Left hindlimb (tissue), 1 donor: ENCODE measurements at regions not wholly inside any gene's neighbourhood (a gene's known extent, or its start where the extent isn't known, plus 50 kb on each side); places are given as distances from the start of the nearest gene placed in this dataset.

Source experiments
- DNase-seq: peaks from one replicate; pipeline ENCODE4 v3.0.0-alpha.2; 2018

DNA sequence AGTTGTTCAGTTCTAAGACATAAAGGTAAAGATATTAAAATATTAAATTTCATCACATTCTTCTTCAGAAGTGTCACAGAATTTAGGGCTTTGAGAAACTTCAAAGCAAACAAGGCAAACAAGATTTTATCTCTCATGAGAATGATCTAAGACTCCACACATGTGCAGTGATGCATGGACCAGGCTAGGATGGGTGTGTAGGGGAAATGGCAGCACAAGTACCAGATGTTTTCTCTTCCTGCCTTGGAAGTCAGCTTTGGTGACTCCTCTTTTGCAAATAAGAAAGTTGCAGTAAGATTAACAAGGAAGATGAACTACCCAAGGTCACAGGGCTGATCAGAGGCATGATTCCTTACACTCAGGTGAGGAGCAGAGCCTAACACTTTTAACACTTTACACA lies 163.8 kb upstream of the LMNTD1 start:
- no peak for DNase-seq

DNA sequence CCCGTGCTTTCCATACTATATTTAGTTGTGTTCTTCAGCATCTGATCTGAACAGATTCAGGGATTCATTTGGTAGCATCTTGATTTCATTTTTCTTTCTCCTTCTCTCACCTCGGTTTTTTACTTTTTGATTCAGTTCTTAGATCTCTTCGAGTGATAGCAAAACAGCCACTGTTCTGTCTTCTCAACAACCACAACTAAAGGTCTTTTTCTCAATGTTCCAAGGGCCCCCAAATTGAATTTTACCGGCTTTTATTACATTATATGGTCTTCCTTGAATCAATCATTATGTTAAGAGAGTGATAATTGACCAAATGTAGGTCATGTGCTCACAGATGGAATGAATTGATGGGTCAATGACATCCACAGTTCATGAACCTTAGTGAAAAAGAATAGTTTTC lies 164.5 kb upstream of the LMNTD1 start:
- no peak for DNase-seq

DNA sequence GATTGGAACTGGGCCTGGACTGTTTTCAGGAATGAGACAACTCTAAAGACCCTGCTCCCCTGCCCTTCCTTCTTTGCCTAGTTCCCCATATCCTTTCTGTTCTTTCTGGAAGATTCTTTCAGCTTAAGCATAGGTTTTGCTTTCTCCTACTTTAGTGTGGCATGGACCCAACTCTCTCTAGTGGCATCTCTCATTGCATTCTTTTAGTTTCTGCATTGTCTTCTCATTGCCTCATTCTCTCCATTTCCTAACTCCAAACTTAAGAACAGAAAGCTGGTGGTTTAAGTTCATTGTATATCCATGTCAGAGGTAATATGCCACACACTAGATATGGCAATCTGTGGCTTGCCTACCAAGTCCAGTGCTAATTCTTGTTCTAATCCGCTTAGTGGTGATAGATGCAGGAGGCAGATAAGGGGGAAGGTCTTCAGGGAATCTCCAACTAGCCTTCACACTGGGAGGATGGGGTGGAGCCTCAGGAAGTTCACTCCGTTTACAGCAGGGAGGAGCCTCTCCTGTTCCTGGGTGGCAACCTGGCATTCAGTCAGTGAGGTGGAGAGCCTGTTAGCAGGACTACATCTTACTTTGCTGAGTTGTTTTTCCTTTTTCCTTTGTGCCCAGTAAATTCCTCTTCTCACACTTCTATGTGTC lies 165.1 kb upstream of the LMNTD1 start:
- DNase-seq = no peak

DNA sequence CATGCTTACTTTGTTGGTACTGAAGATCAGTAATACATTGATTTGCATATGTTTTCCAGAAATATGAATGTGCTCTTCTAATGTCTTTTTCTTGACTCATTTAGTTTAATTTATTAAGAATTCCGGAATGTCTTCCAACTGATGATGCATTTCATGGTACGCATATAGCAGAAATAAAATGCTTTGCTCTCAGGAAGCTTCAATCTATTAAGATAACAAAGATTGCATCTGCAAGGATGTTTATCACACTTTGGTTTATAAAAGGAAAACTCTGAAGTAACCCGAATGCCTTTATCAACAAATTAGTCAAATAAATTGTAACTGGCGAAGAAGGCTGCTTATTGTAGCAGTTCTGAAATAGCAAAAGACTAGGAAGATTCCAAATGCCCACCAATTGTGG lies 166.4 kb upstream of the LMNTD1 start:
- DNase-seq = no peak

DNA sequence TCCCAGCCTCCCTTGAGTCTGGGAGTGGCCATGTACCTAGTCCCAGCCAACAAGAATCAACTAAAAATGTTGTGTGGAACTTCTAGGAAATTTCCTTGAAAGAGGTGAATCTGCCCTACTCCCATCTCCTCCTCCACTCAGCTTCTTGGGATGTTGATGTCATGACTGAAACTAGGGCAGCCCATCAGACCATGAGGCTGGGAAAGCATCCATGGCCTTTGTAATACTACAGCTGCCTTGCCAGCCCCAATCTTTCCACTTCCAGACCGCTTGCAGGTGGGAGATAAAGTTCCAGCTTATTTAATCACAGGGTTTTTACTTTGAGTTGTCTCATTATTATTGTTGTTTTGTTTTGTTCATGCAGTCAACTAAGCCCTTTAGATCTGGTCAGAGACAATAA lies 170.3 kb upstream of the LMNTD1 start:
- no peak for DNase-seq

DNA sequence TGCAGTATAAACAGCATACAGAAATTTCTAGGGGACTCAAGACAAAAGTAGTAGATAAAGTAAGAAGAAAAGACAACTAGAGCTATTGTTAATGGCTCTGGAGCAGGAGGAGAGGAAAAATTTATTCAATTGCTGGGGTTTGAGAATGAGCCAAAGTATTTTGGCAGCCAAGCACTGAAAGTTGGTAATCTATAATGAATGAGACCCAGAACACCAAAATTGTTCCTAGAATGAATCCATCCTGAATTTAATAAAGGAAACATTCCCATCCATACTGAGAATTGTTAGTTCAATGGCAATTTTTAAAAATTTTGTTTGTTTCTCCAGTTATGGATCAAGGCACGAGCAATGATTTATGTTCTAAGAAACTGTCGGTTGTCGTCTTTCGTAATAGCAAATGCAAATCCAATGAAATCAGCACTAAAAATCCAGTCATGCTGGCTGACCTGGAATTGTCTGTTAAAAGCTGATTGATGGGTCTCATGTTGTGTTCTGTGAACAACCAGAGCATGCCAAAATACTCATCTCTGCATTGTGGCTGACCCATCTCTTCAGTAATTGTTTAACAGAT lies 170.9 kb upstream of the LMNTD1 start:
- no peak for DNase-seq

DNA sequence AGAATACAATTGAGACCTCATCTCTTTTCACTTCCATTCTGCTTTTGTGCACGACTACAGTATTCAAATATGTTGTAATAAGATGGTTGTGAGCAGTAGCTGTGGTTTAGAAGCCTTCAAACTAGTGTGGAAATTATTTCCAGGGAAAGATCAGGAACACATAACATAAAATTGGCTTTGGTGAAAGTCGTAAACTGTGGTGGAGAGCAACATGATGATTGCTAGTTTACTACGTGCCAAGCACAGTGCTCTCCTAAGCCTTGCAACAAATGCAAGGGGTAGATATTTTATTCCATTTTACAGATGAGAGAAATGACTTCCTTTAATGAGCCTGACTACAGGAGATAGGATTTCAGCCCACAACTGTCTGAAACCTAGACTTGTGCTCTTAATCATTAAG lies 172.4 kb upstream of the LMNTD1 start:
- no peak for DNase-seq

DNA sequence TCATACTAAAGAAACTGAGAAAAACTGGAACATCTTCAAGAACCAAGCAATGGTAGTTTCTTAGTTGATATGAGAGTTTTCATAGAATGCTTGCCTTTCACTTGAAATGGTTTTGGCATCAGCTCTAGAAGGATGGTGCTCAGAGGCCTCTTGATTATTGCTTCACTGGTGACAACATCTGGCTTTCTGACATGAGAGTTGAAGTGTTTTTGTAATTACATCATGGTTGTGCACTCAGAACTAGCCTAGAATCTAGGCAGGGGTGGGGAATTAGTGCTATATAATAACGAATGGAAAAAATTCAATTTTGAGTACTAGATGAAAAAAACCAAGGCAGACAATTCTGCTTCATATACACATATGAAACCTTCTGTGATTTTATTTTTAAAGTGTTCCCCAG lies 172.8 kb upstream of the LMNTD1 start:
- DNase-seq = peak; percentile 45

DNA sequence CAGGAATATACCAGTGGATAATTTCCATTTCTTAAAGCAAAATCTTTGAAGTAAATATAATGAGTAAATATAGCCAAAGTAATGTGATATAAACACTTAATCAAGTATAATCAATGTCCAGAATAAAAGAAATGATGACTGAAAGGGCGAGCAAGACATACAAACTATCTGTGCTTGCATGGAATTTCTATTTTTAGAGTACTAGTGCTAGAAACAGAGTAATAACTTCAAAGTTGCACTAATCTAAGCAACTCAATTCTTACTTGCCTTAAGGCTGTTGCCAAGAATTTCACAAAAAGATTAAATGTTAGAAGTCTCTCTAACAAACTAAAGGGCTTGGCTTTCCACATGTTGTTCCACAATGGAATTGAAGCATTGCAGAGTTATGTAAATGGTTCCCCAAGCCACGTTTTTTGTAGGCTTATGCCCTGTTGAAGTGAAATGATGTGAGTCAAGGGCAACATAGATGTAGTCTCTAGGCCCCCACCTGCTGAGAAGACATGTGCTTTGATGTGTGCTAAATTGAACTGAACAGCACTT lies 175.0 kb upstream of the LMNTD1 start:
- DNase-seq = no peak

DNA sequence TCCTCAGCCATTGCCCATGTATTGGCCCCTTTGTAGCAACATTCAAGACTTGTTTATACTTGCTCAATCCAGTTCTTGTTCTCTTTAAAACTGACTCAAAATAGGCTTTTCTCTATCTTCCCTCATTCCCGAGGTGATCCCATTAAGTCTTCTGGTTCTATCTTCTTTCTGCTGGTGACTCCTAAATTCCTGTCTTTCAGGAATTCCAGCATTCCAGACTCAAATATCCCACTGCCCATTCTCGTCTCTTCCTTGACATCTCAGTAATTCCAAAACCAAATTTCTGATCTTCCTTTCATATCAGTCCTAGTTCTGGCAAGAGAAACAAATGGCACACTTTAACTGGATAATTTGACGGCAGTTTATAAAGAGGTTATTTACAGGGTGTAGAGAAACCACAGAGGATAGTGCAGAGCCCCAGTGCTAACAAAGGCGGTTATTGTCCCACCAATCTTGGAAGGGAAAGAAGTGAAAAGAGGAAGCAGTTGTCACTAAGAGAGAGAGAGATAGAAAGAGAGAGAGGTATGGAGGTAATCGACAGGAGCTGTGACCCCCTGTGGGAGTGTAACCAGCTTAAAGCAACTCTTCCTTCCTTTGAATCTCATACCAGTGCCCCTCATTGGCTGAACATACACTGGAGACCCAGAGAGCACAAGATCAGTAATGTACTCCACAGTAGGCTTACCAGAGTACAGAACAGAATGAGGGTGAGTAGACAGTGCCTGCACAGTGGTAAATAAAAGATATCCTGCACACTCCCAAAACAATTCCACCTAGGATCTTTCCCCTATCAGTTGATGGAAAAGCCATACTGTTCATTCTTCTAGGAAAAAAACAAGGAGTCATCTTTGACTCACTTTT lies 177.6 kb upstream of the LMNTD1 start:
- DNase-seq = no peak

DNA sequence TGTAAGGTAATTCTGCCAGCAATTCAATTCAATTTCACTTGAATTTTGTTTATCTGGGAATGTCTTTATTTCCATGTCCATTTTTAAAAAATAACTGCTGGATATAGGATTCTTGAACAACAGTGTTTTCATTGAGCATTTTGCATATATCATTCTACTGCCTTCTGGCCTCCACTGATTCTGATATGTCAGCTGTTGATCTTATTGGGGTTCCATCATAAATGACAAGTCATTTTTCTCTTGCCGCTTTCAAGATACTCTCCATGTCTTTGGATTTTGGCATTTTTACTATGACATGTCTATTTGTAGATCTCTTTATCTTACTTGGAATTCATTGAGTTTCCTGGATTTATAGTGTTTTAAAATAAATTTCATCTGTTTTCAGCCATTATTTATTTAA lies 180.5 kb upstream of the LMNTD1 start:
- no peak for DNase-seq

DNA sequence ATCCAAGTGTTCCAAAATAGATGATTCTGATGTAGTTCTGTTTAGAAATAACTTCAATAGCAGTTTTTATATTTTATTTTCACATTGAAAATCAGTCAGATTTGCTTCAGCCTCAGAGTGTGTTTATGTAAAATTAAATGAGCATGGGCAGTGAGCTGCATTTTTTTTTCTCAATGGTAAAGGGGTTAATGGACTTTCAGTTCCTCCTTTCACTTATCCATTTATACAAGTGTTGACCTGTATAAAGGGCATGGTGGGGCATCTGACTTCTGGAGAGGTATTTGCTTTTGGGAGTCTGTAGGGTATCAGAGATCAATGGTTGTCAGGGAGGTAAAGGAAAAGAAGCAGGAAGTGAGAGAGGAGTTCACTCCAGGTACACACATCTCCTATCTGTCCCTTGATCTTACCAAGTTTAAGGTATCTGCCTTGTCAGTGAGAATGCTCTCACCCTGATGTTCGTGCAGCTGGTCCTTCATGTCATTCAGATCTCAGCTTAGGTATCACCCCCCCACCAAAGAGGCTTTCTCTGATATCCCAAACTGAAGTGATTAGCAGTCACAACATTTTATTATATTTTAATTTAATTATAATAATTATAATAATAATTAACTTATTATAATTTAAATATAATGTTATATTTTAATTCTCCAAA lies 181.6 kb upstream of the LMNTD1 start:
- DNase-seq = no peak

DNA sequence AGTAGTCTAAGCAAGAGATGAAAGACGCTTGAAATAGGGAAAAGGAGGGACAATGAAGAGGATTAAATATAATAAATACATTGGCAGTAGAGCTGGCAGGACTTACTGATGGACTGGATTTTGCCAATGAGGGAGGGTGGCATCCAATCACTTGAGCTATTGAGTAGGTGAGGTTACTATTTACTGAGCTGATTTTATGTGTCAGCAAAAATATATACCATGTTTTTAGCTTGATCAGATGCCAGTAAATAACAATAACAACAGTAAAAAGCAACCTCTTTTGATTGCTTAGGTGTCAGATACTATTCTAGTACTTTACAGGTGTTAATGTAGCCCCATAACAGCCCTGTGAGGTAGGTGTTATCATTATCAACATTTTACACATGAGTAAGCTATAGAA lies 187.5 kb upstream of the LMNTD1 start:
- no peak for DNase-seq

DNA sequence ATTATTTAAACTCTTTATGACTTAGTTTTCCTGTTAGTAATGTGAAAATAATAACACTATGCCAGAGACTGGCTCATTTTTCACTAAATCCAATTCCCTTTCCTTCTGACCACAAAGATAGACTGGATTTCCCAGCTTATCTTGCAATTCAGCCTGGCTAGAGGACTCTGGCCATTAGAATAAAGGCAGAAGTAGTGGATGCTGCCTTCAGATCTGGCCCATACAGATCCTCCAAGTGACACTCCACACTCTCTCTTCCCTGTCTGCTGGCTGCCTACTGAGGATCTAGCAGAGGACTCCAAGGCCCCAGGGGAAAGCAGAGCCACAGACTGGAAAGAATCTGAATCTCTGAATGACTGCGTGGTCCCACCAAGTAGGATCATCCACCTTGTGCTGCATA lies 188.8 kb upstream of the LMNTD1 start:
- DNase-seq = no peak

DNA sequence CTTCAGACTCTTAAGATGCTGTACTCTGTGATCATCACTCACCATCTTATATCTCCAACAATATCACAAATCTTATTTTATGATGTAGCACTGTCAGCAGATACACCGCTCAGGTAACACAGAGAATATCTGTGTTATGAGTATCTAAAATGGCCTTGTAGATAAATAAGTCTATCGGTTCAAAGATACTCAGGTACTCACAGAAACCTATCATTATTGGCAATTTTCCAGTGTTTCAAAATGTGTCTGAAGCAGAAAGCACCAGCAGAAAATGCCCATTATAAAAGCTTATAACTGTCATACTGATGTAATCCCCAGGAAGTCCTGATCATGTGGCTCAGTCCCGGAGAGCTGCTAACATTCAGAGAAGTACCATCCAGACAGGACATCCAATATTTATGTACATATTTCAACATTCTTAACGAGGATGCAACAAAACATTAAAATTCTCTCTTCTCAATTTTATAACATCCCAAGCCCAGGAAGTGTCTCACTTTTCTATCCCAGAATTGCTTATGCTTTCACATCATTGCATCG lies 190.7 kb upstream of the LMNTD1 start:
- DNase-seq = no peak

DNA sequence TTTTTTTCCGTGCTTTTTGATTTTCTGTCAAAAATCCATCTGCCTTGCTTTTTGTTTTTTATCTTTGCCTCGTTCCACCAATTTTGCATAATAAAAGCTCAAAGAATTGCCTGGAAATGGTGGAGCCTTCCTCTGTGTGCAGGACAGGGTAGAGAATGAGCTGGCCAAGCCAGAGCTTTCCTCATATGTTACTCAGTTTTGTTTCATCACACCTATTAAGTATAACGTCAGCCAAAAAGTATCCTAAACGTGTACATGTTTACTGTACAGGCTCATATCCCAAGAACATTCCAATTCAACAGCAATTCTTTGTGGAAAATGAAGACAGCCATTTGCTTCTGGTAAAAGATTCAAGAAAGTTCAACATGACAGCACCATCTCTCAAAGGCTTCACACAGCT lies 191.2 kb upstream of the LMNTD1 start:
- no peak for DNase-seq

DNA sequence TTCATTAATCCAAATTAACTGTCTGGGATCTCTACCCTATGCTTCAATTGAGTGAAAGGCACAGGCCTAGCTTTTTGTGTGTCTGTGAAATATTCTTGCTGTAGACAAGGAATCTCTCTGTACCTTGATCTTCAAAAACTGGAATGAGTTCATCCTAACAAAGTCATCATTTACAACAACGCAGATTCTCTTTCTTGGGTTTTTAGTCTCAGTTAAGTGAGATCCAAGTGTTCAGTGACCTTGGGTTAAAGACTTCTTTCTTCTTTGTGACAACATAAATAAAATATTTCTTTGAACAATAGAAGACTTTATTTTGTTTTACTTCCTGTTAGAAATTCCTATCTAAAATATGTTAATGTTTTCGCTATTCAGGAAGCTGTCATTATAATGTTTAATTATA lies 192.2 kb upstream of the LMNTD1 start:
- no peak for DNase-seq

DNA sequence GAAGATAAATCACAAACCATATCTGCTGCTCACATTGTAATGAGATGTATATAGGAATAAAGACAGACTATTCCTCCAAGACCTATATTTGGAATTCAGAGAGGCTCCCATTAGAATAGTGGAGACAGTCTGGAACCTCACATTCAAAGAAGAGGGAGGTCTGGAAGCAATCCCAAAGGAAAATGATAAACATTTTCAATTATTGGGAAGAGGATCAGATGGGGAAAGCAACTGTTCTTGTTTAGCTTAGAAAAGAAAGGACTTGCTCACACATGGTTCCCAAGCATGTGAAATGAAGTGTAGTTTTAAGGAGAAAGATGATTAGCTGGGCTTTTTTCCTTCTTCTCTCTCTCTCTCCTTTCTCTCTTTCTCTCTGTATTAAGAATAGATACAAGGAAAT lies 193.0 kb upstream of the LMNTD1 start:
- no peak for DNase-seq

DNA sequence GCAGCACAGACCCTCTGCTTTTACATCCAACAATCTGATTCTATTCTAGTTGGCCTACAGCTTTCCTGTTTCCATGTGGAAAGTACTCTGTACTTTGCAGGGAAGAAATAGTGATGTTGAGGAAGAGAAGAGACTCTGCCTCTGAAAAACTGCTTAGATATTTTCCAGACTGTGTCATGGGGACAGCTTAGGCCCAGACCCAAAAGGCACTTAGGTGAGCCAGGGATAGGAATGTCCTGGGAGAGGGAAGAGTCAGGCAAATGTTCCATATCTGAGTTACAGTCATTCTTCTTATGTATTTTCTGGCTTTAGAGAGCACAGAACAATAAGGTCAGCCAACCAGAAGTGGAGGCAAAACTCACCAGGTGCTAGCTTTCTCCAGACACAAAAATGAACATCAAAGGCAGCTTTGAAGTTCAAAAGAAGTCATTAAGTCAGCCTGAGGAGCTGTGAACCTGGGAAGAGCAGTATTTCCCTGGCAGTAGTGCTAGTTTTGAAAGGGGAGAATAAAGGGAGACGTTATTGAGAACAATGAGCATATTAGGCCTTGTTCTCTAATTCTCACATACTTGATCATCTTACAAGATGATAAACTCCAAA lies 199.7 kb upstream of the LMNTD1 start:
- no peak for DNase-seq

DNA sequence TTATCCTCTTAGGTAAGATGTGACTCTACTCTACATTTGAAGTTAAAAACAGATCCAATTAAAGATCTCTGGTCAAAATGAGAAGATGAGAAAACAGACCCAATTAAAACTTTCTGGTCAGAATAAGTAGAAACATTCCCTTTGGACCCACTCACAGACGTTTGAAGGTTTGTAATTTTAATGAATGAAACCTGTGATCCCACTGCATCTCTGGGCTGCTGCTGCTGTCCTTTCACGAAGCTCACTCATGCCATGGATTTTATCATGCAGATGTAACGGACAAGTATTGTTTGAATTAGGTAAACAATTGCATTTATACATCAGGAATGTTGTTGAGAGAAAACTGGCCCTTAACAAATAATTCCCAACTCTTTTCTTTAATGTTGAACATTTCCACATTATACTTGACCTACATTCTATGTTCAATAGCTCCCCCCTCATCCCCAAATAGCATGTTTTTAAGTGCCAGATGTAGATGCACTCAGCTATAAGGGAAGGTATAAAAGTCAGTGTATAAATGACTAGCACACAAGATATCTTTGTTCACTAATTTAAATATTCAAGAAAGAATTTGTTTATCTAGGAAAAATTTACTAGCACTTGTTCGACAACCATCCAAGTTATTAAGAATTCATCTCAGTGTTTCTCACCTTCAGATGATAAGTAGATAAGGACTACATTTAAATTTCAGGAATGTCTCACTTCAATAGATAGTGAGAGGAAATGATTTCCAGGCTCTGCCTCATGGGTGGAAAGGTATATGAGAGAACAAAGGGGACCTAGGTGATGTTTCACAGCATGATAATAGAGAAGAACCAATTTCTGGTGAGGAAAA lies 202.3 kb upstream of the LMNTD1 start:
- no peak for DNase-seq

DNA sequence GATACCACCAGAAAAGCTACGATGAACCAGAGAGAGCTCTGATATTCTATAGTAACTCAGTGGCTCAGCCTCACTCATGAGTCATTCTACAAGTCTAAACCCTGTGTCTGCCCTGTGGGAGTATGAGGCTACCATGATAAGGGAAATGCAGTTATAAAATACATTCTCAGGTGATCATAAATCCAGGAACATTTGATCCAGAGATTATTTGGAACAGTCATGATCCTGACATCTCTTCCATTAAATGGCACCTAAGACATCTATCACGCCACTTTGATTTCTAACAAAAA lies 202.6 kb upstream of the RASSF8 start:
- no peak for DNase-seq

DNA sequence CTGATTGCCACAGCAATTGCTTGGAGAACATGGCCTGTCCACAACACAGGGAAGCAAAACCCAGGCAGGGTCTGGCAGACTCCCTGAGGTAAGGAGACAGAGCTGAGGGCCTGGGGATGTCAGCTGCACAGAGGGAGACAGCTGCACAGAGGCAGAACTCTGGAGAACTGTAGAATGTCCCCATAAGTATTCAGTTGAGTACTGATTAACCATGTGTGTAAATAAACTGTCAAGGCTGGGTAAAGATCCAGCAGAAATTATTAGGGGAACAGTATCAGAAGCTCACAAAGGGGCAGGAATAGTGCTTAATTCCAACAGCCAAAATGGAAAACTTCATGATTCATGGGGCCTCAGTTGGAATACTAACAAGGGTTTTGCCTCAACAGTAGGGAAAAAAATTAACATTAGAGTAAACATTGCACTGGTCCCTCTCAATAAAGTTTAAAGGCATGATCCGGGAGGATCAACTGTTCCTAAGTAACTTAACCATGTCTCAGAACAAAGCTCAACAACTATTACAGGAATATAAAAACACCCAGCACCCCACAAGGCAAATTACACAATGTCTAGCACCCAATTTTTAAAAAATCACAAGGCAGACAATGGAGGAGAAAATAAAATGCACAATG lies 201.3 kb upstream of the RASSF8 start:
- no peak for DNase-seq
